ENCODE measurements at regions not wholly inside any gene's neighbourhood (a gene's known extent, or its start where the extent isn't known, plus 50 kb on each side); places are given as distances from the start of the nearest gene placed in this dataset.

- no peaks in the 10 kb centered on the region for H3K9me3 ChIP-seq
- H3K4me1 ChIP-seq: no peaks in the 10 kb centered on the region
- no peak for DNase-seq
- intact Hi-C loops (cut with DNase I; ENCODE audit: low total_unique reads): no loop called here
- no peak overlapping the region for H3K4me3 ChIP-seq
- H3K27ac ChIP-seq: no peak overlapping the region
- TF ChIP-seq CTCF (IDR thresholded peaks at IDR 0.05 in 8 of 11, conservative IDR thresholded peaks at IDR 0.05 in 3 of 11) (no peak), POLR2AphosphoS5 (IDR thresholded peaks at IDR 0.05) (no peak), POLR2A (IDR thresholded peaks at IDR 0.05) (no peak)
- no peaks in the 10 kb centered on the region for H3K27me3 ChIP-seq (replicated peaks in 1 of 7)
- H3K36me3 ChIP-seq: no peaks in the 10 kb centered on the region
Observed at GRCh38 chr1:79090985-79091384, 84.5 kb upstream of the ADGRL4 start.

DNA sequence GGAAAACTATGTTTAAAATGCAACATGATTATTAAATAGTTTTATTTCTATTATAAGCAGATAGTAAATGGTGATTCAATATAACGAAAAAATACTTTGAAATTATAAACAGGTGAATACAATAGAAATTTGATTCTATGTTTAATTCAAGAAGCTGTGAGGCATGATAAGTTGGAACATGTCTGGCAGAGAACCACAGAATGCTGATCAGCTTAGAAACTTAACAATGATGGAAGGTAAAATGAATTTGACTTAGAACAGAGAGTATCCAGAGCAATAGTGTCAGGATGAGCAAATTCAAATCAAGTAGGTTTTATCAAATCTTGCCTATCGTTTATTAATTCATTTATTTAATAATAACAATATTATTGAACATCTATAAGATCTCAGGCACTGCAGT lies 83.4 kb upstream of the ADGRL4 start:
- intact Hi-C loops (cut with DNase I; ENCODE audit: low total_unique reads): no loop called here
- Histone ChIP-seq H3K27me3 (replicated peaks in 1 of 7) (no peaks in the 10 kb centered on the region), H3K27ac (no peak overlapping the region), H3K9me3 (no peaks in the 10 kb centered on the region), H3K4me3 (no peak overlapping the region), H3K36me3 (no peaks in the 10 kb centered on the region), H3K4me1 (no peaks in the 10 kb centered on the region)
- WGBS, 5 donors: 72 to 82% (median 76%) methylated on average over 2 of the region's 2 CpGs
- no peak for TF ChIP-seq POLR2AphosphoS5 (IDR thresholded peaks at IDR 0.05)
- TF ChIP-seq CTCF (IDR thresholded peaks at IDR 0.05 in 8 of 11, conservative IDR thresholded peaks at IDR 0.05 in 3 of 11): no peak
- no peak for TF ChIP-seq POLR2A (IDR thresholded peaks at IDR 0.05)
- DNase-seq: no peak

DNA sequence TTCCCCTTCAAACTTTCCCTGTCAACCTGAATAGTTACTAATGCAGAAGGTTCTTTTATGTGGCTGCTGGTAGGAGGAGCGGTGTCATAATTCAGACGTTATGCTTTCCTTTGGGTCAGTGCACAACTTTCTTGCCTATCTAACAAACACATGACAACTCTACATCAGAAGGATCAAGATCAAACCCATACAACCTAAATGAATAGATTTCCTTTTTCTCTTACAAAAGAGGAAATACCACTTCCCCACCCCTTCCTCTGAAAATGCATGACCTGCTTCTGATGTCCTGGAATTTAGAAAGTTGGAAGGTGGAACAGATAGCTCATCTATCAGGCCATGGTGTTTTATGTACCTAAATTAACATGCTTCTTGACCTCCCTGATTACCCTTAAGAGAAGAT lies 75.7 kb upstream of the ADGRL4 start:
- intact Hi-C loops (cut with DNase I; ENCODE audit: low total_unique reads): no loop called here
- WGBS, 5 donors: 57 to 70% (median 61%) methylated on average over 2 of the region's 2 CpGs

DNA sequence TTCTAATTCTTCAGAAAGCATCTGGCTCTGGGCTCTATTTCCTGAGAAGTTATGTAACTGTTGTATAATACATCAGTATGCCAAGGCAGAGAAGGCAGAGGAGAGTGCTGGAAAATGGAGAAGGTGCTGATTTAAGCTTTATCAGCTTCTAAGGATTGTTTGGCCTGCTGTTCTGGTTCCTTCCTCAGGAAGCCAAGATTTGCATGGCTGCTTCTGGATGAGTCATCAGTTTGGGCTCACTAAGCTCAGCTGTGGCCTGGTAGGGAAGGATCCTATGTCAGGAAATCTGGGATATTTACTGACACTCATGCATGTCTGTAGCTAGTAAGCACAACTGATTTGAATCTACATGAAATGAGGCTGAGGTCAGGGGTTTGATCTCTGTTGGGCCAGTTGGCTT lies 73.2 kb upstream of the ADGRL4 start:
- intact Hi-C loops (cut with DNase I; ENCODE audit: low total_unique reads): no loop called here
- no peak for DNase-seq
- no peaks in the 10 kb centered on the region for H3K27me3 ChIP-seq (replicated peaks in 1 of 7)

More for the DNA sequence above, 75.7 kb upstream of the ADGRL4 start:
- TF ChIP-seq POLR2AphosphoS5 (IDR thresholded peaks at IDR 0.05) (no peak), CTCF (IDR thresholded peaks at IDR 0.05 in 8 of 11, conservative IDR thresholded peaks at IDR 0.05 in 3 of 11) (no peak), POLR2A (IDR thresholded peaks at IDR 0.05) (no peak)
- Histone ChIP-seq H3K36me3 (no peaks in the 10 kb centered on the region), H3K27me3 (replicated peaks in 1 of 7) (no peaks in the 10 kb centered on the region), H3K4me1 (no peaks in the 10 kb centered on the region), H3K4me3 (no peak overlapping the region), H3K27ac (no peak overlapping the region), H3K9me3 (peaks cover 0 to 3% (median 0%) of the 10 kb centered on the region in 8 donors)
- DNase-seq: no peak

More for the DNA sequence above, 73.2 kb upstream of the ADGRL4 start:
- Histone ChIP-seq H3K9me3 (peaks cover 0 to 3% (median 0%) of the 10 kb centered on the region in 8 donors), H3K4me3 (no peak overlapping the region), H3K36me3 (no peaks in the 10 kb centered on the region), H3K4me1 (no peaks in the 10 kb centered on the region), H3K27ac (no peak overlapping the region)
- TF ChIP-seq POLR2A (IDR thresholded peaks at IDR 0.05): no peak
- no peak for TF ChIP-seq CTCF (IDR thresholded peaks at IDR 0.05 in 8 of 11, conservative IDR thresholded peaks at IDR 0.05 in 3 of 11)
- TF ChIP-seq POLR2AphosphoS5 (IDR thresholded peaks at IDR 0.05): no peak
